Smooth muscle cell (in vitro differentiated cells): ENCODE measurements at regions not wholly inside any gene's neighbourhood (a gene's known extent, or its start where the extent isn't known, plus 50 kb on each side); places are given as distances from the start of the nearest gene placed in this dataset.

ENCODE experiments used
- DNase-seq: peaks from one replicate; lab custom pipeline; 2025; ENCODE audit not compliant: unreplicated experiment; lab: John Stamatoyannopoulos, UW
- H2AFZ ChIP-seq: fragments of 200-600 bp; sonication (generic); 2 replicates; pipeline ENCODE4 v1.6.0; 2016; ENCODE audit warnings: antibody characterized with exemption, low read depth, mild to moderate bottlenecking
- H3F3A ChIP-seq: fragments of 200-600 bp; sonication (generic); 2 replicates; pipeline ENCODE4 v1.6.0; 2017; ENCODE audit warnings: antibody characterized with exemption, low read depth
- H3K27ac ChIP-seq: fragments of 200-600 bp; sonication (generic); 2 replicates; pipeline ENCODE4 v1.5.1; 2016; ENCODE audit warnings: low read depth, mild to moderate bottlenecking
- H3K27me3 ChIP-seq: fragments of 200-600 bp; sonication (generic); 2 replicates; pipeline ENCODE4 v1.6.1; 2016; ENCODE audit warnings: low read depth, mild to moderate bottlenecking
- H3K36me3 ChIP-seq: fragments of 200-600 bp; sonication (generic); 2 replicates; pipeline ENCODE4 v1.5.1; 2016; ENCODE audit warnings: low read depth
- H3K4me1 ChIP-seq: fragments of 200-600 bp; sonication (generic); 2 replicates; pipeline ENCODE4 v1.5.1; 2016; ENCODE audit warnings: low read depth
- H3K4me2 ChIP-seq: fragments of 200-600 bp; sonication (generic); 2 replicates; pipeline ENCODE4 v1.6.0; 2016; ENCODE audit warnings: mild to moderate bottlenecking
- H3K4me3 ChIP-seq: fragments of 200-600 bp; sonication (generic); 2 replicates; pipeline ENCODE4 v1.5.1; 2016; ENCODE audit warnings: mild to moderate bottlenecking
- H3K79me2 ChIP-seq: fragments of 200-600 bp; sonication (generic); 2 replicates; pipeline ENCODE4 v1.6.0; 2016; ENCODE audit warnings: low read depth, mild to moderate bottlenecking
- H3K9ac ChIP-seq: fragments of 200-600 bp; sonication (generic); 2 replicates; pipeline ENCODE4 v1.6.0; 2016; ENCODE audit warnings: low read depth
- H3K9me3 ChIP-seq: fragments of 200-600 bp; sonication (generic); replicated peaks from 2 replicates; pipeline ENCODE4 v1.5.1; 2016; ENCODE audit warnings: low read depth
- H4K20me1 ChIP-seq: fragments of 200-600 bp; sonication (generic); 2 replicates; pipeline ENCODE4 v1.6.0; 2016; ENCODE audit warnings: low read depth
- CTCF ChIP-seq: fragments of 200-600 bp; sonication (generic); IDR thresholded peaks from 2 replicates; pipeline ENCODE4 v1.5.1; 2017; ENCODE audit warnings: borderline replicate concordance, mild to moderate bottlenecking, antibody characterized with exemption; ENCODE audit not compliant: insufficient read depth, poor library complexity, severe bottlenecking
- WGBS: methylation state at CpG from one replicate; pipeline ENCODE4 v1.1.7; 2016; ENCODE audit warnings: low lambda C conversion rate; 5-methylcytosine and 5-hydroxymethylcytosine counted together

- H3K9me3 ChIP-seq, result no peaks in the 10 kb centered on the region
- WGBS, result 34% methylated on average over 2 of the region's 2 CpGs
- H3K4me3 ChIP-seq, result no peak overlapping the region
- H3F3A ChIP-seq, result no peaks in the 10 kb centered on the region
- TF ChIP-seq CTCF, result no peak
- peaks cover 32% of the 10 kb centered on the region for H4K20me1 ChIP-seq
- DNase-seq, result no peak
- H3K9ac ChIP-seq, result no peak overlapping the region
- peak overlapping the region; percentile 36 for H3K27ac ChIP-seq
- no peaks in the 10 kb centered on the region for H3K27me3 ChIP-seq
- no peak overlapping the region for H2AFZ ChIP-seq
- no peaks in the 10 kb centered on the region for H3K36me3 ChIP-seq
- H3K4me1 ChIP-seq, result peaks cover 14% of the 10 kb centered on the region
- H3K4me2 ChIP-seq, result peak overlapping the region; percentile 61
- no peaks in the 10 kb centered on the region for H3K79me2 ChIP-seq
Observed at GRCh38 chr3:124200407-124200806, 208.5 kb upstream of the ROPN1 start.

- H3K36me3 ChIP-seq, result no peaks in the 10 kb centered on the region
- no peak overlapping the region for H3K4me3 ChIP-seq
- H4K20me1 ChIP-seq, result peaks cover 32% of the 10 kb centered on the region
- H3K27me3 ChIP-seq, result no peaks in the 10 kb centered on the region
- WGBS, result 100% methylated on average over 3 of the region's 3 CpGs
- peaks cover 14% of the 10 kb centered on the region for H3K4me1 ChIP-seq
- H3K9ac ChIP-seq, result no peak overlapping the region
- DNase-seq, result no peak
- TF ChIP-seq CTCF, result no peak
- H3F3A ChIP-seq, result no peaks in the 10 kb centered on the region
- H3K27ac ChIP-seq, result no peak overlapping the region
- no peak overlapping the region for H2AFZ ChIP-seq
- H3K79me2 ChIP-seq, result no peaks in the 10 kb centered on the region
- no peak overlapping the region for H3K4me2 ChIP-seq
- H3K9me3 ChIP-seq, result no peaks in the 10 kb centered on the region
Observed at GRCh38 chr3:124201226-124201625, 209.3 kb upstream of the ROPN1 start.

- Histone ChIP-seq H3K27ac (no peak overlapping the region), H3K9ac (no peak overlapping the region), H3K4me1 (peaks cover 14% of the 10 kb centered on the region), H3K4me3 (no peak overlapping the region), H4K20me1 (peaks cover 38% of the 10 kb centered on the region), H3F3A (no peaks in the 10 kb centered on the region), H3K27me3 (no peaks in the 10 kb centered on the region), H3K36me3 (no peaks in the 10 kb centered on the region), H3K79me2 (no peaks in the 10 kb centered on the region), H3K9me3 (no peaks in the 10 kb centered on the region), H2AFZ (no peak overlapping the region), H3K4me2 (no peak overlapping the region)
- WGBS, result 55% methylated on average over 2 of the region's 2 CpGs
- no peak for DNase-seq
- TF ChIP-seq CTCF, result no peak
Observed at GRCh38 chr3:124201786-124202185, 209.9 kb upstream of the ROPN1 start.

- 55% methylated on average over 4 of the region's 4 CpGs for WGBS
- no peak overlapping the region for H3K9ac ChIP-seq
- no peaks in the 10 kb centered on the region for H3K9me3 ChIP-seq
- no peak for TF ChIP-seq CTCF
- H3K27me3 ChIP-seq, result no peaks in the 10 kb centered on the region
- no peak overlapping the region for H3K4me3 ChIP-seq
- H4K20me1 ChIP-seq, result peaks cover 40% of the 10 kb centered on the region
- no peak for DNase-seq
- H3K79me2 ChIP-seq, result no peaks in the 10 kb centered on the region
- no peaks in the 10 kb centered on the region for H3F3A ChIP-seq
- no peak overlapping the region for H3K4me2 ChIP-seq
- H3K27ac ChIP-seq, result no peak overlapping the region
- H3K36me3 ChIP-seq, result no peaks in the 10 kb centered on the region
- peaks cover 14% of the 10 kb centered on the region for H3K4me1 ChIP-seq
- H2AFZ ChIP-seq, result no peak overlapping the region
Observed at GRCh38 chr3:124202754-124203153, 210.8 kb upstream of the ROPN1 start.
